ENCODE measurements at regions not wholly inside any gene's neighbourhood (a gene's known extent, or its start where the extent isn't known, plus 50 kb on each side); places are given as distances from the start of the nearest gene placed in this dataset.
"Not testable (repeated sequence)": the region's sequence is repeated elsewhere in the genome, so short reads cannot be mapped to it uniquely, and the experiment has no call there.

DNA sequence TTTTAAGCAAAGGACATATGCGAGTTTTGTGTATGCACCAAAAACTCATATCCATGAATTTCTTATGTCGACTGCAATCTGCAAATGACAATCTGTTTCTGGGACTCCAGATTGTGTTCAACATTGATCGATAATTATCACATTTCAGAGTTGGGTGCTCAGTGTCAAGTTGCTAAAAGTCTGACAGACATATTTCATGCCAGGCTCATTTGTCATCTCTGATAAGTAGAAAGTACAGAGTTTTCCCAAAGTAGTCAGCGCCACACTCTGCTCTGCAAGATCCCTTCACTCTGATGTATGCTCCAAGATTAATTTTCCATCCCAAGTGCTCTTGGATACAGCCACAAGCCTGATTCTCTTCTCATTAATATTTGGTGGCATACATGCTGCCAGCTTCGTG lies 331.1 kb downstream of the DOK5 start:
- TF ChIP-seq, protein P1, sequence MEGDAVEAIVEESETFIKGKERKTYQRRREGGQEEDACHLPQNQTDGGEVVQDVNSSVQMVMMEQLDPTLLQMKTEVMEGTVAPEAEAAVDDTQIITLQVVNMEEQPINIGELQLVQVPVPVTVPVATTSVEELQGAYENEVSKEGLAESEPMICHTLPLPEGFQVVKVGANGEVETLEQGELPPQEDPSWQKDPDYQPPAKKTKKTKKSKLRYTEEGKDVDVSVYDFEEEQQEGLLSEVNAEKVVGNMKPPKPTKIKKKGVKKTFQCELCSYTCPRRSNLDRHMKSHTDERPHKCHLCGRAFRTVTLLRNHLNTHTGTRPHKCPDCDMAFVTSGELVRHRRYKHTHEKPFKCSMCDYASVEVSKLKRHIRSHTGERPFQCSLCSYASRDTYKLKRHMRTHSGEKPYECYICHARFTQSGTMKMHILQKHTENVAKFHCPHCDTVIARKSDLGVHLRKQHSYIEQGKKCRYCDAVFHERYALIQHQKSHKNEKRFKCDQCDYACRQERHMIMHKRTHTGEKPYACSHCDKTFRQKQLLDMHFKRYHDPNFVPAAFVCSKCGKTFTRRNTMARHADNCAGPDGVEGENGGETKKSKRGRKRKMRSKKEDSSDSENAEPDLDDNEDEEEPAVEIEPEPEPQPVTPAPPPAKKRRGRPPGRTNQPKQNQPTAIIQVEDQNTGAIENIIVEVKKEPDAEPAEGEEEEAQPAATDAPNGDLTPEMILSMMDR (conservative IDR thresholded peaks at IDR 0.05; ENCODE audit: low read depth), result no peak
- CTCF ChIA-PET, result no interaction called here
- no peak for DNase-seq (ENCODE audit: low spot score)
- POLR2A ChIA-PET (ENCODE audit: low non-redundant PET), result no interaction called here
- H3K27ac ChIP-seq, result no peak overlapping the region

DNA sequence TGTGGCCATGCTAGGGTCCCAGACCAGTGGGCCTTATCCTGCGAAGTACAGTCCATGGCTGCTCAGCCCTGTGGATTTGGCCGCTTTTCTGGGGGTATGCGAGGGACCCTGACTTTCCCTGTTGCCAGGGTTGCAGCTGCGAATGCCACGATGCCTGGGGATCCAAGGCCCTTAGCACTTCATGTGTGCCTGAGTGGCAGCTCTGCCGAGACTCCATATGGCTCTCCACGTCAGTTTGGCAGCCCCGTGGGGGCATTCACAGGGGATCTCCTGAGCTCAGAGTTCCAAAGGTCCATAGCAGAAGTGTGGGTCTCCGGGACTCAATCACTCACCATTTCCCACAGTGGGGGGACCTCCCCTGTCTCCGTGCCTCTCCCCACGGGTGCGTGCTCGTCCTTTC lies 319.5 kb downstream of the DOK5 start:
- DNase-seq (ENCODE audit: low spot score), result no peak
- TF ChIP-seq, protein P1 (conservative IDR thresholded peaks at IDR 0.05; ENCODE audit: low read depth), result no peak
- CTCF ChIA-PET, result no interaction called here
- H3K27ac ChIP-seq, result no peak overlapping the region
- POLR2A ChIA-PET (ENCODE audit: low non-redundant PET), result no interaction called here

DNA sequence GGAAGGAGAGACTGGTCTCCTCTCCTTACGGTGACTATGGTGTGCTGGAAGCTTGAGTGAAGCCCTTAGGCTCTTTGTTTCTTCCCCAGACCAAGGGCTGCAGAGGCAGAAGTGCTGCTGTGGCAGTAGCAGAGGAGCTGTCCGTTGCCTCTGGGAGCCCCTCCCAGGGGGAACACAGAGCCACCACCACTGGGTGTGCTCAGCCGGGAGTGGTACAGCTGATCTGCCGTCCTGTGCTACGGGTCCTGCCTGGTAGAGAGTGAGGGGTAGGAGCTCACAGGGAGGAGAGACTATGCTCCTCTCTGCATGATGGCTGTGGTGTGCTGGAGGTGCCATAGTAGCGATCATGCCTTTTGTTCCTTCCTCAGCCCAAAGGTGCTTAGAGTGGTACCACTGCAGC lies 318.7 kb downstream of the DOK5 start:
- ChIA-PET POLR2A (ENCODE audit: low non-redundant PET) (no interaction called here), CTCF (no interaction called here)
- H3K27ac ChIP-seq, result no peak overlapping the region
- no peak for DNase-seq (ENCODE audit: low spot score)
- TF ChIP-seq, protein P1 (conservative IDR thresholded peaks at IDR 0.05; ENCODE audit: low read depth), result no peak

DNA sequence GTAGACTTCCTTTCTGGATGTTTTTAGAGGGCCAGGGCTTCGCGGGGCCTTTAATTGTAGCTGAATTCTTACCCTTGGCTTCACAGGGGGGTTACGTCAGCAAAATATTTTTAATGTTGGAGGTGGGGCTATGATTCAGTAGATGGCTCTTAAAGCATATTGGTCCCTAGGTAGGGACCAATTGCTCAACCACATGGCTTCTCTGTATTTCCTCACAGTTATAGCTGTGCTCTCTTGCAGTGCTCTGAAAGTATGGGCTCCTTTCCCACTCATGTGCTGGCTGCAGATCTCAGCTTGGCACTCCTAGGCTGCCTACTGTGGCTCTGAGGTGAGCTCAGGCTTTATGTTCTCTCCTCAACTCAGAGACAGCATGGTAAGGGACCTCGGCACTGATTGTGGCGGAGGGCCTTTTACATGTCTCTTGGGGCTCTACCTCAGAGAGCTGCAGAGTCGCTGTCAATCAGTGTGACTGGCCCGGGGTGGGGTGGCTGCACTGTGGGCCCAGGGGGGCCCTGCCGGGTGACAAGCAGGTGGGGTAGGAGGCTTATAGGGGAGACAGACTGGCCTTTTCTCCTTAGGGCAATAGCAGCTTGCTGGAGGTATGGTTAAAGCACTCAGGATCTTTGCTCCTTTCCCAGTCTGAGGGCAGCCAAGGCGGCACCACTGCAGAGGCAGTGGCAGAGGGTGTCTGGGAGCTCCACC lies 318.0 kb downstream of the DOK5 start:
- ChIA-PET POLR2A (ENCODE audit: low non-redundant PET) (no interaction called here), CTCF (no interaction called here)
- DNase-seq (ENCODE audit: low spot score), result no peak
- no peak overlapping the region; the same call in 1 of the 2 replicates for H3K27ac ChIP-seq
- TF ChIP-seq, protein P1 (conservative IDR thresholded peaks at IDR 0.05; ENCODE audit: low read depth), result no peak

DNA sequence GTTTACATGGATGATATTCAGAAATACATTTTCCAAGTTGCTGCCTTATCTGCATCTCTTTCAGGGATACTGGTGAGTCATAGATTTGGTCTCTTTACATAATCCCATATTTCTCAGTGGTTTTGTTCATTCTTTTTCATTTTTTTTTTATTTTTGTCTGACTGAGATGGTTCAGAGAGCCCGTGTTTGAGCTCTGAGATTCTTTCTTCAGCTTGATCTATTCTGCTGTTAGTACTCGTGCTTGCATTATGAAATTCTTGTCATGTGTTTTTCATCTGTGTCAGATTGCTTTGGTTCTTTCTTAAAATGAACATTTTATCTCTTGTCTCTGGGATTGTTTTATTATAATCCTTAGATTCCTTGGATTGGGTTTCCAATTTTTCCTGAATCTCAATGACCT lies 317.3 kb downstream of the DOK5 start:
- ChIA-PET CTCF (no interaction called here), POLR2A (ENCODE audit: low non-redundant PET) (no interaction called here)
- no peak overlapping the region for H3K27ac ChIP-seq
- DNase-seq (ENCODE audit: low spot score), result no peak
- TF ChIP-seq, protein P1 (conservative IDR thresholded peaks at IDR 0.05; ENCODE audit: low read depth), result no peak

DNA sequence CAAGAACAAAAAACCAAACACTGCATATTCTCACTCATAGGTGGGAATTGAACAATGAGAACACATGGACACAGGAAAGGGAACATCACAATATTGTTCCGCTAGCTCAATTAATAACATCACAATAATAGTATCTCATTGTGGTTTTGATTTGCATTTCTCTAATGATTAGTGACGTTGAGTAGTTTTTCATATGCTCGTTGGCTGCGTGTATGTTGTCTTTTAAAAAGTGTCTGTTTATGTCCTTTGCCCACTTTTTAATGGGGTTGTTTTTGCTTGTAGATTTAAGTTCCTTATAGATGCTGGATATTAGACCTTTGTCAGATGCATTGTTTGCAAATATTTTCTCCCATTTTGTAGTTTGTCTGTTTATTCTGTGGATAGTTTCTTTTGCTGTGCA lies 312.9 kb downstream of the DOK5 start:
- DNase-seq (ENCODE audit: low spot score); H3K27ac ChIP-seq; POLR2A ChIA-PET (ENCODE audit: low non-redundant PET); CTCF ChIA-PET: not testable (repeated sequence)

DNA sequence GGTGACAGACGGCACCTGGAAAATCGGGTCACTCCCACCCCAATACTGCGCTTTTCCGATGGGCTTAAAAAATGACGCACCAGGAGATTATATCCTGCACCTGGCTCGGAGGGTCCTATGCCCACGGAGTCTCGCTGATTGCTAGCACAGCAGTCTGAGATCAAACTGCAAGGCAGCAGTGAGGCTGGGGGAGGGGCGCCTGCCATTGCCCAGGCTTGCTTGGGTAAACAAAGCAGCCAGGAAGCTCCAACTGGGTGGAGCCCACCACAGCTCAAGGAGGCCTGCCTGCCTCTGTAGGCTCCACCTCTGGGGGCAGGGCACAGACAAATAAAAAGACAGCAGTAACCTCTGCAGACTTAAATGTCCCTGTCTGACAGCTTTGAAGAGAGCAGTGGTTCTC lies 307.4 kb downstream of the DOK5 start:
- H3K27ac ChIP-seq; CTCF ChIA-PET; DNase-seq (ENCODE audit: low spot score); POLR2A ChIA-PET (ENCODE audit: low non-redundant PET): not testable (repeated sequence)

DNA sequence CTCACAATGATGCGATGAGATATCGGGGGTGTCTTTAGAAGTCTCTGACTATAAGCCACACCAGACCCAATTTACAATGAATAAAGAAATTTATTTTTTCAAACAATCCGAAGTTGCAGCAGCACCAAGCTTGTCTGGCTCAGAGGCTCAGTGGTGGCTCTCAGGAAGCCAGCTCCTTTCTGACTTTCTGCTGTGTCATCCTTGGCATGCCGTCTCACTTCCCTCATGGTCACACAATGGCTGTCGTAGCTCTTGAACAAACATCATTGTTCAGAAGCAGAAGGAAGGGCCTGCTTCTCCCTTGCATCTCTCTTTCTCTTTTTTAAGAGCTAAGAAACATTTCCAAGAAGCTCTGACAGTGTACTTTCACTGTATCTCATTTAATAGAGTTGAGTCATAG lies 299.0 kb downstream of the DOK5 start:
- ChIA-PET CTCF (no interaction called here), POLR2A (ENCODE audit: low non-redundant PET) (no interaction called here)
- H3K27ac ChIP-seq, result no peak overlapping the region
- DNase-seq (ENCODE audit: low spot score), result no peak
- TF ChIP-seq, protein P1 (conservative IDR thresholded peaks at IDR 0.05; ENCODE audit: low read depth), result no peak

Measured in RWPE1 (cell line).